AG10803 (cell line): ENCODE measurements at regions not wholly inside any gene's neighbourhood (a gene's known extent, or its start where the extent isn't known, plus 50 kb on each side); places are given as distances from the start of the nearest gene placed in this dataset.

Source experiments
- DNase-seq: peaks from one replicate; pipeline ENCODE4 v3.0.0; 2010; ENCODE audit warnings: low read depth
- H3K4me3 ChIP-seq: 2 replicates; pipeline ENCODE4 v1.5.1; 2011; ENCODE audit warnings: mild to moderate bottlenecking, low read length, control low read depth
- TF ChIP-seq, protein P1 (sequence below): conservative IDR thresholded peaks from 2 replicates; pipeline ENCODE4 v1.5.1; 2011; ENCODE audit warnings: mild to moderate bottlenecking, low read length, control low read depth, inconsistent platforms

DNA sequence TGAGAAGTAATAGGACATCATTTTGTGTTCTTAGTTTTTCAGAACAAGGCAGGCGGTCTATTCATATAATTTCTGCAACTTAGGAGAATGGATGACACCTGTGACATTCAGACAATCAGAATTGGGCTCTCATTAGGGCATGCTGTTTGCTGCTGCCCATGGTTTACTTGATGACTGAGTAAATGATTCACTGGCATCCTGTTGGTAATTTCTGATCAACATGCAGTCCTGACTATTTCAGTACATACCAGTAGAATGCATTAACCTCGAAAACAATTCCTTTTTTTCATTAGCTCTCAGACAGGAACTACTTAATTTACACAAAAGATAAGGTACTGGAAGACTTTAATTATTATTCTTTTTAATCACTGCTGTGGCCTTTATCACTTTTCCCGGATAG is 641.6 kb downstream of the NSUN3 start:
- no peak overlapping the region for H3K4me3 ChIP-seq
- TF ChIP-seq, protein P1, sequence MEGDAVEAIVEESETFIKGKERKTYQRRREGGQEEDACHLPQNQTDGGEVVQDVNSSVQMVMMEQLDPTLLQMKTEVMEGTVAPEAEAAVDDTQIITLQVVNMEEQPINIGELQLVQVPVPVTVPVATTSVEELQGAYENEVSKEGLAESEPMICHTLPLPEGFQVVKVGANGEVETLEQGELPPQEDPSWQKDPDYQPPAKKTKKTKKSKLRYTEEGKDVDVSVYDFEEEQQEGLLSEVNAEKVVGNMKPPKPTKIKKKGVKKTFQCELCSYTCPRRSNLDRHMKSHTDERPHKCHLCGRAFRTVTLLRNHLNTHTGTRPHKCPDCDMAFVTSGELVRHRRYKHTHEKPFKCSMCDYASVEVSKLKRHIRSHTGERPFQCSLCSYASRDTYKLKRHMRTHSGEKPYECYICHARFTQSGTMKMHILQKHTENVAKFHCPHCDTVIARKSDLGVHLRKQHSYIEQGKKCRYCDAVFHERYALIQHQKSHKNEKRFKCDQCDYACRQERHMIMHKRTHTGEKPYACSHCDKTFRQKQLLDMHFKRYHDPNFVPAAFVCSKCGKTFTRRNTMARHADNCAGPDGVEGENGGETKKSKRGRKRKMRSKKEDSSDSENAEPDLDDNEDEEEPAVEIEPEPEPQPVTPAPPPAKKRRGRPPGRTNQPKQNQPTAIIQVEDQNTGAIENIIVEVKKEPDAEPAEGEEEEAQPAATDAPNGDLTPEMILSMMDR: no peak
- DNase-seq: no peak

DNA sequence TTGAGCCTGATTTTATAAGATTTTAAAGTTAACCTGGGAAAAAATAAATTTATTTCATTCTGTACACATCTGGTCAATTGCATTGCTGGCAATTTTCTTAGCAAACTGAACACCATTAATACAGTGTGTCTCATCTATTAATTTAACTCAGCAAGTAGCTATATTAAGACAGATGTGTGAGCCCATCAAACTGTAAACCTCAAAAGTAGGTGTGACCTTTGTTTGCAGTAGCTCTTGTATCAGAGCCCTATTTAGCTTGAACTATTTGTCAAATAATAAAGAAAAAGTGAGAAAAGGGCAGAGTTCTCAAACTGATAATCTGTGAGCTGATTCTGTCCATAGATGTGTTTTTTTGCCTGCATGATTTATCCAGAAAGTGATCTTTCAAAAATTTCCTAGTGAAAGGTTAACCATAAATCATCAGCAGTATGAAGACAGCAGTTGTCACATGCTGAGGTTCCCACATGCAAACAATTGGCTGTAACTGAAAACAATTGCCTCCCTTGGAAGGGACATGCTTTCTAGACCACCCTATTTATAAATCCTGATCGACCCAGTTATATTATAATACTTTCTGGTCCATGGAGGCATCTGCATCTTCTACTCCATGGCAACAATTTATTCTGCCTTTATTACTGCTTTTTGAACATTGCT is 646.5 kb downstream of the NSUN3 start:
- no peak overlapping the region for H3K4me3 ChIP-seq
- TF ChIP-seq, protein P1: no peak
- no peak for DNase-seq

GRCh38 chr3:94714194-94714593 is 651.3 kb downstream of the NSUN3 start:
- no peak overlapping the region for H3K4me3 ChIP-seq
- no peak for DNase-seq
- TF ChIP-seq, protein P1: no peak

DNA sequence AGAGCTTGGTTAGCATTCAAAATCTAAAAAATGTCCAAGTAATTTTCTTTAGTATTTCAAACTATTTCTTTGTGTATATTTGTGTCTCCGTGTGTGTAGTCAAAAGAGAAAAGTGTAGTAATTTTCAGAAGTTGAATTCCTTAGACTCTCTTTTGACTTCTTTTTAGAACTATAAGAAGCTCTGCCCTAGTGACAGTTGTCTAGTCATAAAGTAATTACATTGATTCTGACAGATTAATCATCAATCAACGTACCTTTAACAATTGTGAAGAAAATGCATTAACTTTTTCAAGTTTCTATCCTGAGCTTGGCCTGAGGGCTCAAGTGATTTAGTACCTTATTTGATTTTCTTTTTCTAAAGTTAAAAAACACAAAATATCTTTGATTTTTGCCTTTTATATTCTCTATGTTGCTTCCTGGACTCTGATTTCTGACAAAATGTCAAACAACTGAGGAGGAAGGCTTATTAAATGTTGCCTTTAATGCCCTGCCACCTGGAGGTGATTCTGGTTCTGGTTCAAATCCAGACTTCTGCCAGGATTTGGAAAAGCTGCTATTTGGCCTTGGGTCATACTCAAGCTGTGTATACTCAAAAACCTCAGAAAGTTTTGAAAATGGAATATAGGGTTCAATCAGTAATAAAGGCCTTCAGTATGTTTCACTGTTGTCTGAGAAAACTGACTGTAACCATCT is 653.6 kb downstream of the NSUN3 start:
- H3K4me3 ChIP-seq: no peak overlapping the region
- TF ChIP-seq, protein P1: no peak
- DNase-seq: no peak

DNA sequence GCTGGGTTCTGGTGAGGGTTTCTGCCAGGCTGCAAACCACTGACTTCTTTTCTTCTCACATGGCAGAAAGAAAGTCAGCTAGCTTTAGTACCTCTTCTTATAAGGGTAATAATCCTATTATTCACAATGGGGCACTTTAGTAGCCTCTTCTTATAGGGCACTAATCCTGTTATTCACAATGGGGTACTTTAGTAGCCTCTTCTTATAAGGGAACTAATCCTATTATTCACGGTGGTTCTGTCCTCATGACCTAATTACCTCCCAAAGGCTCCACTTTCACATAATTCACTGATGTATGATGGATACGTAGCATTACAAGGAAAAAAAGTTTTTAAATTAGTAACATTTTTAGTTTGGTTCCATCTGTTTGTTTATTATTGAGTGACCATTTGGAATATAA is 671.3 kb downstream of the NSUN3 start:
- TF ChIP-seq, protein P1: no peak
- no peak for DNase-seq
- H3K4me3 ChIP-seq: no peak overlapping the region

DNA sequence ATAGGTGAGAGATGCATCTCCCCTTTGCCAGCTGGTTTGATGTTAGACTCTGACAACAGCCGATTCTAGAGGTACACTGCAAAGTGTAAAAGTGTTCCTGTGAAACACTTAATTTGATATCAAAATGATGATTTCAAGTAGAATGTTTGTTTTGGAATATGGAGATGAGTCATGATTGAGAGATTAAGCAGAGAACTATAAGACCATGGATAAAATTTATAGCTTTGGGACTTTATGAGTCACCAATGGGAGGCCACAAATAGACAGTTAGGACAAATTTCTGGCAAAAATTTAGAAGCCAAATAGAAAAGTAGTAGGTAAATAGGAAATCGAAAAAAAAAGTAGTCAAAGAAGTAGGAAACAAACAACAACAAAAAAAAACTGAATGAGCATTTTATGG is 672.5 kb downstream of the NSUN3 start:
- H3K4me3 ChIP-seq: no peak overlapping the region
- DNase-seq: no peak
- TF ChIP-seq, protein P1: no peak

DNA sequence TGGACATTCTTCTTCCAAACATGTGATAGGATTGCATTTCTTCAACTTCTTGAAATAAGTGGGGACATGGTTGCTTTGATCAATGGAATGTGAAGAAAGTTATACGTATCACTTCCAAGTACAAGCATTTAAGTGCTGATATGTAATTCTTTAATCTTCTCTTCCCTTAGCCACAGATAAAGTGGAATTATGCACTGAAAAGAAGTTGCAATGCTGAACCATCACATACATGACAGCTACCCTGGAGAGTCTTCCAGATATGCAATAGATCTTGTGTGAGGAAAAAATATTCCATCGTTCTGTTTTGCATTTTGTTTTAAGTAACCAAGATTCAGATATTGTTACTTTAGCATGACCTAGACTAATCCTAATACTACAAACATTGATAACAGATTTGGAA is 674.3 kb downstream of the NSUN3 start:
- H3K4me3 ChIP-seq: no peak overlapping the region
- TF ChIP-seq, protein P1: no peak
- no peak for DNase-seq
